C4-2B (cell line): ENCODE measurements at regions not wholly inside any gene's neighbourhood (a gene's known extent, or its start where the extent isn't known, plus 50 kb on each side); places are given as distances from the start of the nearest gene placed in this dataset.

Source experiments
- ZFX ChIP-seq: fragments of 450-650 bp; IDR thresholded peaks from 2 replicates; pipeline ENCODE4 v1.6.1; 2017
- TF ChIP-seq, protein P1 (sequence below): fragments of 450-650 bp; conservative IDR thresholded peaks from 2 replicates; pipeline ENCODE4 v1.5.1; 2017; ENCODE audit warnings: mild to moderate bottlenecking

GRCh38 chr7:9598411-9598810 is 1165.0 kb downstream of the NXPH1 start:
- TF ChIP-seq ZFX, result no peak
- TF ChIP-seq, protein P1, sequence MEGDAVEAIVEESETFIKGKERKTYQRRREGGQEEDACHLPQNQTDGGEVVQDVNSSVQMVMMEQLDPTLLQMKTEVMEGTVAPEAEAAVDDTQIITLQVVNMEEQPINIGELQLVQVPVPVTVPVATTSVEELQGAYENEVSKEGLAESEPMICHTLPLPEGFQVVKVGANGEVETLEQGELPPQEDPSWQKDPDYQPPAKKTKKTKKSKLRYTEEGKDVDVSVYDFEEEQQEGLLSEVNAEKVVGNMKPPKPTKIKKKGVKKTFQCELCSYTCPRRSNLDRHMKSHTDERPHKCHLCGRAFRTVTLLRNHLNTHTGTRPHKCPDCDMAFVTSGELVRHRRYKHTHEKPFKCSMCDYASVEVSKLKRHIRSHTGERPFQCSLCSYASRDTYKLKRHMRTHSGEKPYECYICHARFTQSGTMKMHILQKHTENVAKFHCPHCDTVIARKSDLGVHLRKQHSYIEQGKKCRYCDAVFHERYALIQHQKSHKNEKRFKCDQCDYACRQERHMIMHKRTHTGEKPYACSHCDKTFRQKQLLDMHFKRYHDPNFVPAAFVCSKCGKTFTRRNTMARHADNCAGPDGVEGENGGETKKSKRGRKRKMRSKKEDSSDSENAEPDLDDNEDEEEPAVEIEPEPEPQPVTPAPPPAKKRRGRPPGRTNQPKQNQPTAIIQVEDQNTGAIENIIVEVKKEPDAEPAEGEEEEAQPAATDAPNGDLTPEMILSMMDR, result no peak
